AG09319 (cell line): ENCODE measurements at regions not wholly inside any gene's neighbourhood (a gene's known extent, or its start where the extent isn't known, plus 50 kb on each side); places are given as distances from the start of the nearest gene placed in this dataset.

Experiments used
- DNase-seq: peaks from one replicate; pipeline ENCODE4 v3.0.0-alpha.2; 2010; ENCODE audit warnings: low read depth; ENCODE audit errors: extremely low read depth
- TF ChIP-seq, protein P1 (sequence below): IDR thresholded peaks from 2 replicates; pipeline ENCODE4 v1.5.1; 2011; ENCODE audit warnings: low read depth, mild to moderate bottlenecking, inconsistent platforms, low read length, moderate library complexity

DNA sequence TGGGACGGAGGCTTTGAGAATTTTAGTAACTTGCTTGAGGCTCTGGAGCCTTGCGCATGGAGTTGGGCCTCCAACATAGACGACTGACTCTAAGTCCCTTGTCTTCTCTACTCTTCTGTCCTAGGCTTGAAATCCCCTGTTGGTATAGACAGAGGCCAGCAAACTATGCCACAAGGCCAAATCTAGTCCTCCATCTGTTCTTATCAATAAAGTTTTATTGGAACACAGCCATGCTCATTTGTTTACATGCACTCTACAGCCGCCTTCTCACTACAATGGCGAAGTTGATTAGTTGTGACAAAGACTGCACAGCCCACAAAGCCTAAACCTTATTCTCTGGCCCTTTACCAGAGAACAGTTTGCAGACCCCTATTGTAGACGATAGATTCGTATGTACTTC lies 174.1 kb upstream of the ZFP64 start:
- TF ChIP-seq, protein P1, sequence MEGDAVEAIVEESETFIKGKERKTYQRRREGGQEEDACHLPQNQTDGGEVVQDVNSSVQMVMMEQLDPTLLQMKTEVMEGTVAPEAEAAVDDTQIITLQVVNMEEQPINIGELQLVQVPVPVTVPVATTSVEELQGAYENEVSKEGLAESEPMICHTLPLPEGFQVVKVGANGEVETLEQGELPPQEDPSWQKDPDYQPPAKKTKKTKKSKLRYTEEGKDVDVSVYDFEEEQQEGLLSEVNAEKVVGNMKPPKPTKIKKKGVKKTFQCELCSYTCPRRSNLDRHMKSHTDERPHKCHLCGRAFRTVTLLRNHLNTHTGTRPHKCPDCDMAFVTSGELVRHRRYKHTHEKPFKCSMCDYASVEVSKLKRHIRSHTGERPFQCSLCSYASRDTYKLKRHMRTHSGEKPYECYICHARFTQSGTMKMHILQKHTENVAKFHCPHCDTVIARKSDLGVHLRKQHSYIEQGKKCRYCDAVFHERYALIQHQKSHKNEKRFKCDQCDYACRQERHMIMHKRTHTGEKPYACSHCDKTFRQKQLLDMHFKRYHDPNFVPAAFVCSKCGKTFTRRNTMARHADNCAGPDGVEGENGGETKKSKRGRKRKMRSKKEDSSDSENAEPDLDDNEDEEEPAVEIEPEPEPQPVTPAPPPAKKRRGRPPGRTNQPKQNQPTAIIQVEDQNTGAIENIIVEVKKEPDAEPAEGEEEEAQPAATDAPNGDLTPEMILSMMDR, result no peak
- no peak for DNase-seq

DNA sequence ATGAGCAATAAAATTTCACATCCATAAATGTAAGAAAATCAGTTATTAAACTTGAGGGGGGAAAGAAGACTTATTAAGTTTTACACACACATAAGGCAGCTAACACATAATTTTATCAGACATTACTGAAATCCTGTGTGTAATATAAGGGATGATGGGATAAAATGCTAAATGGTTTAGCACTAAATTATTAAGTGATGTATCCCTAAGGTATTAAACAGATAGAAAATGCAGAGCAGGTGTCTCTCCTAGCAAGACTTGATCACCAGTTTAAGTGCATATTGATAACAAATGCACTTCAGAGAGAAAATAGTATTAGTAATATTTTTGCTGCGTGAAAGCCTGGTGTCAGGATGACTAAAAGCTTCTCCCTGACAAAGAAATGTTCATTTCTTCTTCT lies 172.8 kb upstream of the ZFP64 start:
- TF ChIP-seq, protein P1, result no peak
- DNase-seq, result no peak

- TF ChIP-seq, protein P1, result no peak
Observed at GRCh38 chr20:52361650-52362049, 170.1 kb upstream of the ZFP64 start.

GRCh38 chr20:52349806-52350205 lies 158.2 kb upstream of the ZFP64 start:
- no peak for DNase-seq
- TF ChIP-seq, protein P1, result no peak

More at GRCh38 chr20:52361650-52362049, 170.1 kb upstream of the ZFP64 start:
- no peak for DNase-seq

GRCh38 chr20:52348434-52348833 lies 156.9 kb upstream of the ZFP64 start:
- DNase-seq, result no peak
- TF ChIP-seq, protein P1, result no peak

GRCh38 chr20:52346797-52347196 lies 155.2 kb upstream of the ZFP64 start:
- no peak for DNase-seq
- TF ChIP-seq, protein P1, result no peak

DNA sequence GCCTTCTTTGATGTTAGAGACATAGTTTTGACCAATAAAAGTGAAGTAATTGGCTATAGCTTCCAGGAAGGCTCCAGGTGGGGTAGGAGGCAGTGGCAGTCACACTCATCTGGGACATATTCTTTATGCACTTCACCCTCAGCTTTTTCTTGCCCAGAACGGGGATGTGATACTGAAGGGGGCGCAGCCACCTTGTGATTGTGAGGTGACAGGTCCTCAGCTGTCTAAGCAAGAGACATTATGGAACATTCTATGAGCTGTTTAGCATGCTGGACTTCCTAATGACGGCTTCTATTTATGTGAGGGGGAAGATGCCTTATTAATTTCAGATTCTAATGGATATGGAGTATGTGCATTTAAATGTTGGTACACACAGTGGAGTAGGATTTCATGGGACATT lies 151.3 kb upstream of the ZFP64 start:
- DNase-seq, result no peak
- TF ChIP-seq, protein P1, result no peak
